GM12873 (cell line): ENCODE measurements at regions not wholly inside any gene's neighbourhood (a gene's known extent, or its start where the extent isn't known, plus 50 kb on each side); places are given as distances from the start of the nearest gene placed in this dataset.

ENCODE experiments used
- TF ChIP-seq, protein P1 (sequence below): IDR thresholded peaks from 2 replicates; pipeline ENCODE4 v1.5.1; 2012; ENCODE audit warnings: low read depth, mild to moderate bottlenecking, moderate library complexity, low read length, control low read depth; ENCODE audit not compliant: insufficient read depth; ENCODE audit errors: missing control alignments

DNA sequence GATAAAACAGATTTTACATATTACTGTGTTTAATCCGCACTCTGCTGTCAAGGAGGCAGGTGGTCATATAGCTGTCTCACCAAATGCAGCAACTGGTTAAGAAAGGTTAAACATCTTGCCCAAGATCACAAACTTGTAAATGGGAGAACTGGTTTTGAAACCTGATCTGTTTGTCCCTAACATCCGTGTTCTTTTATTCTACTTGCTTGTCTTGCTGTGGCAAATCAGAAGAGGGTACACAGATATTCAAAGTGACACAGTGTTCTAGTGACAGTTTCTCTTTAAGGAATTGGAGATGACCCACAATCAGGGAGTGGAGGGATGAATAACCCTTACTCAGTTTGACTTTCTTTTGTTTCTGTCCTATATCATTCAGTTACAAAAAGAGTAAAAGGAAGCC lies 83.0 kb upstream of the SGK1 start:
- TF ChIP-seq, protein P1, sequence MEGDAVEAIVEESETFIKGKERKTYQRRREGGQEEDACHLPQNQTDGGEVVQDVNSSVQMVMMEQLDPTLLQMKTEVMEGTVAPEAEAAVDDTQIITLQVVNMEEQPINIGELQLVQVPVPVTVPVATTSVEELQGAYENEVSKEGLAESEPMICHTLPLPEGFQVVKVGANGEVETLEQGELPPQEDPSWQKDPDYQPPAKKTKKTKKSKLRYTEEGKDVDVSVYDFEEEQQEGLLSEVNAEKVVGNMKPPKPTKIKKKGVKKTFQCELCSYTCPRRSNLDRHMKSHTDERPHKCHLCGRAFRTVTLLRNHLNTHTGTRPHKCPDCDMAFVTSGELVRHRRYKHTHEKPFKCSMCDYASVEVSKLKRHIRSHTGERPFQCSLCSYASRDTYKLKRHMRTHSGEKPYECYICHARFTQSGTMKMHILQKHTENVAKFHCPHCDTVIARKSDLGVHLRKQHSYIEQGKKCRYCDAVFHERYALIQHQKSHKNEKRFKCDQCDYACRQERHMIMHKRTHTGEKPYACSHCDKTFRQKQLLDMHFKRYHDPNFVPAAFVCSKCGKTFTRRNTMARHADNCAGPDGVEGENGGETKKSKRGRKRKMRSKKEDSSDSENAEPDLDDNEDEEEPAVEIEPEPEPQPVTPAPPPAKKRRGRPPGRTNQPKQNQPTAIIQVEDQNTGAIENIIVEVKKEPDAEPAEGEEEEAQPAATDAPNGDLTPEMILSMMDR: no peak

DNA sequence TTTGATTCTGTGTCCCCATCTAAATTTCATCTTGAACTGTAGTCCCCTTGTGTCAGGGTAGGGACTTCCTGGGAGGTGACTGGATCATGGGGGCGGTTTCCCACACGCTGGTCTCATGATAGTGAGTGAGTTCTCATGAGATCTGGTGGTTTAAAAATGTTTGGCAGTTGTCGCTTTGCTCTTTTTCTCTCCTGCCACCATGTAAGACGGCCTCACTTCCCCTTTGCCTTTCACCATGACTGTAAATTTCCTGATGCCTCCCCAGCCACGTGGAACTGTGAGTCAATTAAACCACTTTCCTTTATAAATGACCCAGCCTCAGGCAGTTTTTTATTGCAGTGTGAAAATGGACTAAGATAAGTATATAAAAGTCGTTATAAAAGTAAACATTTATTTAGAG lies 80.5 kb upstream of the SGK1 start:
- TF ChIP-seq, protein P1: no peak

DNA sequence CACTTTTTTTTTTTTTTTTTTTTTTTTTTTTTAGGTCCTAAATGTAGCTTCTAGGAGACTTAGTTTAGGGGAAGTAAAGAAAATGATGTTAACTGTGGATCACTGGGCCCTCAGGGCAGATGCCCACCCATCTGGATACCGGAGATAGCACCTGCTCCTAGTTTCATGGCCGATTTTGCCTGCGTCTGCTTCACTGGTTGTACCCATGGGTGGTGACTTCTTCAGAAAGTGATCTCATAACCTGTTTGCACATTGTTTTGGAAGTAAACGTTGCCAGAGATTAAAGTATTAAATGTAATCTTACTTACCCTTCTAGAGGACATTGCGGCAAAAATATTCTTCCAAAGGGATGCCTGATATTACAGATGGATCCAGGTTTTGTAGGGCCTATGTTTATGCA lies 79.8 kb upstream of the SGK1 start:
- TF ChIP-seq, protein P1: no peak

DNA sequence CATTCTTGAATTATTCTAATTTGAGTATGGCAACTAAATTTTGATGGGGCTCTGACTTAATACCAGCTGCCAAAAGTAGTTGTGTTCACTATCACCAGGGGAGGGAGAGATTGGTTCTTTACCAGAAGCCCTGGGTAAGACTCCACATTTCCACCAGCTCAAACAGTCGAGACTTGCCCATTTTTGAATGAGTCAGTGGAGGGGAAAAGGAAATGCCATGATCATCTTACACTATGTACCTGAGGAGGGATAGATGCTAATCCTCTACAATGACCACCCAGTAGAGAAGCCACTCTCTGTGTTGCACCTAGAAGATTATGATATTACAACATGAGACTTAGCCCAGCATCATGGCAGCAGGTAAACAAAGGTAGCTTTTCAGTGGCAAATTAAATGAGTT lies 77.0 kb upstream of the SGK1 start:
- TF ChIP-seq, protein P1: no peak

DNA sequence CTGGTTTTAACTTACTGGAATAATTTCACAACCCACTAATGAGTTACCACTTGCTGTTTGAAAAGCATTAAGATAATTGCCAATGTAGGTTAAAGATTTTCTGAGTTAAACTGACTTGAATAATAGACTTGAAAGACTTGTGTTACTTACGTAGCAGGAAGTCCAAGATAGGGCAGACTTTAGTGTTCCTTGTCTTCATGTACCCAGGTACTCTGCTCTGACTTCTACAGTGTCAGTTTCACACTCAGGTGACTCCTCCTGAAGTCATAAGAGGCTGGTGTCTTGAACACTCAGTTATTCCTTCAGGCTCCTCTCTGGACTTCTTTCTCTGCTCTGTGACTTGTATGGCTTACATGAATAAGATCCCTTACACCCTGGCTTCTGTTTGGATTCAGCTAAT lies 76.3 kb upstream of the SGK1 start:
- TF ChIP-seq, protein P1: no peak

DNA sequence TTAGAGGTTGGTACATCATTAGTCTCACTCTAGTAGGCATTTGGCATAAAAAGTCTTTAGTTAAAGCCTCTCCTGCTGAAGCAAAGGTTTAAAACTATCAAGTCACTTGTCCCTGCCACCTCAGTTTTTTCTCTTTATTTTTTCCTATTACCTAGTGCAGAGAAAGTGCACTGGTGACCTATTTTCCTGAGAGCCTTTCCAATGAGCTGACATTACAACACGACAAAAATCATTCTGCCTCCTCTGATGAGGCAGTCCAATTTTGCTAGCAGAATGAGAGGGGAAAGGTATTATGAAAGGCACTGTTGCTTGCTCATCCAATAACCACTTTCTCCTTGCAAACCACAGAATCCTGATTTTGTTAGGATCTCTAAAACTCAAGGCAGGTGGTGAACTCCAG lies 73.3 kb upstream of the SGK1 start:
- TF ChIP-seq, protein P1: no peak

DNA sequence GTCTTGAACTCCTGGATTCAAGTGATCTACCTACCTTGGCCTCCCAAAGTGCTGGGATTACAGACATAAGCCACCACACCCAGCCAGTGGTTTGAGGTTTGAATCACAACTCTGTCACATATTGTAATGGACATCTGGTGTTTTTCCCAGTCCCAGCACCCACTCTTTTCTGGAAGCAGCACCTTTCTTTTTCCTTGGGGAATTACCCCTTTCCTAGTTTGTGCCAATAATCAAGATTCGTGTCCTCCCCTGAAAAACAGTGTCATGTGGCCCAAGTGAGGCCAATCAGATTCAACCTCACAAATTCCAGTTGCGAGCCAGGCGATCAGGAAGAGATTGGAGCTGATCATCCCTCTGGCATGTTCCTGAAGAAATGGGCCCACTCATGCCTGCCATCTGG lies 71.7 kb upstream of the SGK1 start:
- TF ChIP-seq, protein P1: no peak
